GM18517 (cell line): ENCODE measurements at regions not wholly inside any gene's neighbourhood (a gene's known extent, or its start where the extent isn't known, plus 50 kb on each side); places are given as distances from the start of the nearest gene placed in this dataset.
"Not testable (repeated sequence)": the region's sequence is repeated elsewhere in the genome, so short reads cannot be mapped to it uniquely, and the experiment has no call there.

ENCODE experiments used
- ATAC-seq: cut with Tn5 transposase; IDR thresholded peaks from one replicate; pipeline ENCODE4 v1.9.1; 2021; ENCODE audit warnings: mild to moderate bottlenecking, moderate library complexity; ENCODE audit not compliant: unreplicated experiment

GRCh38 chr18:39238981-39239660 lies 1673.5 kb upstream of the CELF4 start:
- ATAC-seq, result no peak

- ATAC-seq, result no peak
Measured at GRCh38 chr18:39235118-39235719, 1669.6 kb upstream of the CELF4 start.

GRCh38 chr18:39232937-39233336 lies 1667.3 kb upstream of the CELF4 start:
- no peak for ATAC-seq

DNA sequence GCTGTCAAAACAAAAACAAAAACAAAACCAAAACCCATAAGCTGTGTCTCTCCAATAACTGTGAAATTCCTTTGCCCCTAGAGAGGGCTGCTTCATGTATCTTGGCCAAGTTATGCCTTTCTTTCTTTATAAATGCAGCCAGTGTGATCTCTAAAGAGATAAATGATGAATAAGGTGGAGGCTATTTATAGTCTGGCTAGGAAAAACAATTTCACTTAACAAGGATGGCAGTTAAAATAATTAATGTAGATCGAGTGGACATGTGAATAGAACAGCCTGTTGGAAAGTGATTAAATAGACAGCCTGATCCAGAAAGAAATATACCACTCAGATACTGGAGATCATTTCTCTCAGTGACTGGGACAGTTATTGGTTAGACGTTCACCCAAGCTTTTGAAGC lies 1666.9 kb upstream of the CELF4 start:
- ATAC-seq, result no peak

DNA sequence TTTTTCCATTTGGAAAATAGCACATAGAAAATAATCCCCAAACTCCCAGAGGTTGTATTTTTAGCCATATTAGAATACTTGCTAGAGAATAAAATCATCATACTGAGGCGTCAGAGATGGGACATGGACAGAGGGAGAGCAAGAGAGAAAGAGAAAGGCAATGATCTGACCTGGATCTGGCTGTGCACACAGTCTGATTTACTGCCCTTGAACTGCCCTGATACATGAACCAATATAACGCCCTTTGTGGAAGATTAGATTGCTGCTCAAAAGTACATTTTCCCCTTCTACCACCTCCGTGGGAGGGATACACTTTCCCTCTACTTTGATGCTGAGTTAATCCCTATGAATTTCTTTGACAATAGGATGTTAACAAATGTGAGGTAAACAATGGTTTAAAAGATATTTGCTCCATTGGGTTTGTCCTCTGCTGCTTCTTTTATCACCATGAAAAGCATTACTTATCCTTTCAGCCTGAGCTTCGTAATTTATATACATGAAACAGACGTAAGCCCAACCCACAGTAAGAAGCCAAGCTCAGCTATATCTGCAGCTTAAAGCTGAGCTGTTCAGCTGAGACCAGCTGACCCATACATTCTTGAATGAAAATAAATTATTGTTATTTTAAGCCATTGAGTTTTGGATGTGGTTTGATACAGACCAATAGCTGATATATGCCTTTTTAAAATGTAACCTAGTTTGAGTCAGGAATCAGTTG lies 1664.6 kb upstream of the CELF4 start:
- ATAC-seq, result no peak

- not testable (repeated sequence) for ATAC-seq
Measured at GRCh38 chr18:39227769-39228168, 1662.2 kb upstream of the CELF4 start.

DNA sequence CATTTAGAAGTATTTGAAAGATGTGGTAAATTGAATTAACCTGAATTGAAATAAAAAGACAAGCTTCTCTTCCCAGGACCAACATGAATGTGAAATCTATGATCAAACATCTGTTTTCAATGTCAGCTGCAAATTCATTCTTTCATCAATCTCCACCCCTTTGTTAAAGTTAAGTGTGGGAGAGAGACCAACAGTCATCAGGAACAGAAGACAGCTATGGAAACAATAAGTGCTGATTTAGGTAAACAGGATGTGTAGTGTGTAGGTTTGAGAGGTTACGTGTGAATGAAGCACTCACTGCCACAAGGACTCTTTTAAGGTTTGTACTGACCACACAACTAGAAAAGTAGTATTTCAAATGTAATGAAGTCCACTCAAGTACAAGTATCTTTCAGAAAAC lies 1659.8 kb upstream of the CELF4 start:
- ATAC-seq, result no peak

- no peak for ATAC-seq
Measured at GRCh38 chr18:39223283-39223682, 1657.7 kb upstream of the CELF4 start.

DNA sequence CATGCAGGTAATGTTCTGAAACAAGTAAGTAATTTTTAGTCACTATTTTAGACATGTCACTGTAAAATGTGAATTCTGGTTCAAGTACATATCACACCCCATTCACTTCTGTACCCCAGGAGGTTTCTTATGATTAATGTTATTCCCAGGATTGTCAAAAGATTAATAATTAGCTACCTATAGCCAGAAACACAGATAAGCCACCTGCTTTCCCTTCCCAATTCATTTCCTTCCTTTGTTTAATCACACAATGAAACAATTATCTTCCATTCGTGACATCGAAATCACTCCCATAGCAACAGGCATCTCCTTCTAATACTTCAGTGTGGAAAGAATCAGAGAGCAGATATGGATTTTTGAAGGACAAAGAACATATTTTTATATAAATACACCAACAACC lies 1650.3 kb upstream of the CELF4 start:
- no peak for ATAC-seq

DNA sequence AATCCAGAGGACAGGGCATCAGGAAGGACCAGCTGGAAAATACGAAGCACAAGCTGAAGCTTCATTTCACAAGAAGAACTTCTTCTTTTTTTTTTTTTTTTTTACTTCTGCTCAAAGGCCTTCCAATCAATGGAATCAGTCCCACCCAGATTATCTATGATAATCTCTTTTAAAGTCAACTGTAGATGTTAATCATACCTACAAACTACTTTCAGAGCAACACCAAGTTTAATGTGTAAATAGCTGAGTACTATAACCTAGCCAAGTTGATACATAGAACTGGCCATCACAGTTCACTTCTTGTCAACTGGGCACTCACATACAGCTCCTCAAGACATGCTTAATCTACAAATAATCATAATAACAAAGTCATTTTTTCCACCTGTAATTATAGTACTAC lies 1645.9 kb upstream of the CELF4 start:
- ATAC-seq, result no peak

GRCh38 chr18:39209173-39209572 lies 1643.6 kb upstream of the CELF4 start:
- no peak for ATAC-seq

DNA sequence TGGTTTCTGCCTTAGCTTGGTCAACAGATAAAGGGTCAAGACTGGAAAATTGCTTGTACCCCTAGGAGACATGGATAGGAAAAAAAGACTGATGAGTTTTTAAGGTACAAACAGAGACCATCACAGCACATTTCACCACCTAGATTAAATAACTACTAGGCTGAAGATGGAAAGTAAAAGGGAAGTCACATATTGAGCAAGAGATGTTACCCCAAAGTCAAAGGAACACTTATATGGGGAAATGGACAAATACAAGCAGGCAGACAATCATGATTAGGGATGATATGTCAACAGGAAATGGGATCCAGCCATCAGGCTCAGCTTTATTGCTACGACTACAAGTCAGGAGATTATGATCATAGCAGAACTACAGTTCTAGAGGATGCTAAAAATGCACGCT lies 1643.1 kb upstream of the CELF4 start:
- no peak for ATAC-seq

DNA sequence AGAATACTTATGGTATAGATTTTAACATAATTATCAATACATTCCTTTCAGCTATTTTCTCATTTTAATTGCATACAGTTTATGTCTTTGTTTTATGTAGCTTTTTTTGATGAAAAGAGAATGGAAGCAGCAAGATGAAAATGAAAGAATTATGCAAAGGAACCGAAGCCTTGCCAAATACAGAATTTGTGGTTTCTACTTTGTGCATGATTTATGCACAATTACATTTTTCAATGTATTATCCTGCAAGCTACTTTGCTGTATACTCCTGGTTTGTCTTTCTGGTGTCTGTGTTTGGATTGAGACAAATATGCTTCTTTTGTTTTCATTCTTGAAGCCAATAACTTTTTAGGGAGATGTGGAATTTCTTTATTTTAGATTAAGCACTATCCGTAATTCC lies 1642.6 kb upstream of the CELF4 start:
- no peak for ATAC-seq

- not testable (repeated sequence) for ATAC-seq
Measured at GRCh38 chr18:39206398-39207103, 1641.0 kb upstream of the CELF4 start.

DNA sequence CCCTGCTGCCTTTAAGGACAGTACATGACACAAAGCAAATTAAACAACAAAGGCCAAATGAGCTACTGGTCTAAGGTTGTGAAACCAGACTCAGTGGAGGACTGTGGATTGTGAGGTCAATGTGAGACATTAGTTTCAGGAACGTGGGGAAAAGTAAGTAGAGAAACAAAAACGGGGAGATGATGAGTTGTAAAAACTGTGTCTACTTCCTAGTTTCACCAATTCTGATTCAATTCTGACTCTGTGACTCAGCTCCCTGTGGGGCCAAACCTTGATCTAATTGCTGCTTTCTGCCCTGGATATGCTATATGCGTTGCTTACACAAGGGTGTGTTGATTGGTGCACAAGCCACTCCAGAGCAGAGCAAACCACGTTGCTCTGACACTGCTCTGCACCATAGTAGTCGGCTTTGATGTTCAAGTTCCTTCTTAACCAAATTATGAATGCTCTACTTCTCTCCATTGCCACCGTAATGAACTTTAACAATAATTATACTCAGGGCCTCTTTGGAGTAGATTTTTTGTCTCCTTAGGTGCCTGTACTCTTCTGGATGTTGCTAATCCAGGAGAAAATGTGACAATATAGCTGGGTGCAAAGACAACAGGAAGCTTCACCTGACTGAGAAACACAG lies 1640.1 kb upstream of the CELF4 start:
- no peak for ATAC-seq

DNA sequence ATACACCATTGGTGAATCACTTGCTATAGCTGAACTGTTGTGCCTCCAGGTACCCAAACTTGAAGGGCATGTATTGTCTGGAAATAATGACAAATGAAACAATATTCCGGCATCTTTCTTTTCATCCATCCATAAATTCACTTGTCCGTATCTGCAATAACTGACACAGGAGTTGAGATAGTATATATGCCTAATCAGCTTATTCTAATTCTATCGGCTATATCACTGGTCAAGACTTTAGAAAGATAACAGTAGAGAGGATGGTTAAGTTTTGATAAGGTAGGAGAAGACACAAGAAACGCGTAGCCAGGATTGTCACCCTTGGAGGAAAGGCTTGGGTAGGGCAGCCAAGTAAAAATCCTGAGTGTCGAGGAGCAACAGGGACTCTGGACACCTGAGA lies 1634.6 kb upstream of the CELF4 start:
- no peak for ATAC-seq

GRCh38 chr18:39199231-39199855 lies 1633.7 kb upstream of the CELF4 start:
- no peak for ATAC-seq

- ATAC-seq, result no peak
Measured at GRCh38 chr18:39198376-39198775, 1632.8 kb upstream of the CELF4 start.

- ATAC-seq, result no peak
Measured at GRCh38 chr18:39191931-39192330, 1626.3 kb upstream of the CELF4 start.

DNA sequence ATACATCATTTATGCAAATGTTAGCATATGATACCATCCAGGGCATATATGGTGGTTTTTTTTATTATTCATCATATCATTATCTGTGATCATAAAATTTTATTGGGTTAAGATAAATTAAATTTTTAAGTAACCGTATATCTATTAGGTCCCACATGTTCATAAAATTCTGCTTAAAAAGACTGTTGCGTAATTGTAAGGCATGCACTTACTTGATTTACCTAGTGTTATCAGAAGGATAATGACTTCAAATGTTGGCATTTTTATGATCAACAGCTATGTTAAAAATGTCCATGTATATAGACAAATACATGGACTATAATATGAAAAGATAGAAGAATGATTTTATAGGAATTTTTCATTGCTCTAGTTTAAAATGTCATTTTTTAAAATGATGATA lies 1625.5 kb upstream of the CELF4 start:
- no peak for ATAC-seq

- ATAC-seq, result no peak
Measured at GRCh38 chr18:39190508-39190907, 1624.9 kb upstream of the CELF4 start.
